Panc1 (cell line): ENCODE measurements at regions not wholly inside any gene's neighbourhood (a gene's known extent, or its start where the extent isn't known, plus 50 kb on each side); places are given as distances from the start of the nearest gene placed in this dataset.

Source experiments
- CTCF ChIP-seq: fragments of 450-650 bp; IDR thresholded peaks from 2 replicates; pipeline ENCODE4 v1.5.1; 2017; ENCODE audit warnings: mild to moderate bottlenecking
- POLR2AphosphoS5 ChIP-seq: IDR thresholded peaks from 2 replicates; pipeline ENCODE4 v1.6.1; 2012; ENCODE audit warnings: mild to moderate bottlenecking, low read depth, low read length, moderate library complexity
- REST ChIP-seq, 2 experiments: IDR thresholded peaks; 2 replicates each; pipeline ENCODE4 v1.6.1; 2011 to 2012; ENCODE audit warnings: low read depth in 2 of 2, control low read depth in 1 of 2, low read length in 1 of 2, mild to moderate bottlenecking in 1 of 2, moderate library complexity in 1 of 2; ENCODE audit not compliant: insufficient read depth in 1 of 2
- SIN3A ChIP-seq: IDR thresholded peaks from 2 replicates; pipeline ENCODE4 v1.6.1; 2012; ENCODE audit warnings: low read depth, mild to moderate bottlenecking, low read length, moderate library complexity, borderline replicate concordance; ENCODE audit not compliant: insufficient read depth
- TCF7L2 ChIP-seq: IDR thresholded peaks from 2 replicates; pipeline ENCODE4 v1.6.1; 2011; ENCODE audit warnings: mild to moderate bottlenecking, low read depth, low read length, inconsistent platforms

GRCh38 chr16:6144463-6144862 lies 1046.9 kb upstream of the EEF2KMT start:
- TF ChIP-seq CTCF = no peak
- TF ChIP-seq SIN3A = no peak
- TF ChIP-seq TCF7L2 = no peak
- no peak for TF ChIP-seq POLR2AphosphoS5
- no peak for TF ChIP-seq REST (IDR thresholded peaks at IDR 0.05; ENCODE audit: insufficient read depth in 1 of 2, low read depth in 2 of 2, low read length in 1 of 2)
